ENCODE measurements at regions not wholly inside any gene's neighbourhood (a gene's known extent, or its start where the extent isn't known, plus 50 kb on each side); places are given as distances from the start of the nearest gene placed in this dataset.

GRCh38 chr4:156537286-156537685, 434.3 kb downstream of the PDGFC start:
- Histone ChIP-seq H3K4me2 (no peak overlapping the region), H3K9me2 (ENCODE audit: insufficient read depth) (no peaks in the 10 kb centered on the region), H3K27ac (ENCODE audit: low read depth) (no peak overlapping the region), H3K36me3 (ENCODE audit: insufficient read depth) (no peaks in the 10 kb centered on the region), H3K27me3 (ENCODE audit: insufficient read depth) (no peaks in the 10 kb centered on the region), H4K20me1 (replicated peaks; ENCODE audit: insufficient read depth) (no peaks in the 10 kb centered on the region), H3K79me2 (replicated peaks; ENCODE audit: insufficient read depth) (no peaks in the 10 kb centered on the region), H3K4me3 (no peak overlapping the region), H3F3A (replicated peaks; ENCODE audit: low read depth) (no peaks in the 10 kb centered on the region), H3K4me1 (ENCODE audit: insufficient read depth) (no peaks in the 10 kb centered on the region), H2AFZ (no peak overlapping the region)
- DNase-seq (ENCODE audit: low spot score) (no peak), ATAC-seq (no peak)
- Mint-ChIP-seq H3K4me1 (no peaks in the 10 kb centered on the region), H3K4me3 (no peak overlapping the region), H3K27me3 (ENCODE audit: insufficient read depth, low read depth, poor library complexity) (no peaks in the 10 kb centered on the region), H3K36me3 (ENCODE audit: low read depth) (no peaks in the 10 kb centered on the region), H3K9me3 (no peaks in the 10 kb centered on the region), H3K27ac (no peak overlapping the region)
- TF ChIP-seq ZNF114 (CRISPR knock-in tag; IDR thresholded peaks at IDR 0.05) (no peak), POLR2AphosphoS5 (IDR thresholded peaks at IDR 0.05; ENCODE audit: low read depth) (no peak), NANOG (IDR thresholded peaks at IDR 0.05; ENCODE audit: borderline replicate concordance) (no peak), ZNF331 (CRISPR knock-in tag; IDR thresholded peaks at IDR 0.05; ENCODE audit: low read depth) (no peak)
- TF ChIP-seq, protein P1, sequence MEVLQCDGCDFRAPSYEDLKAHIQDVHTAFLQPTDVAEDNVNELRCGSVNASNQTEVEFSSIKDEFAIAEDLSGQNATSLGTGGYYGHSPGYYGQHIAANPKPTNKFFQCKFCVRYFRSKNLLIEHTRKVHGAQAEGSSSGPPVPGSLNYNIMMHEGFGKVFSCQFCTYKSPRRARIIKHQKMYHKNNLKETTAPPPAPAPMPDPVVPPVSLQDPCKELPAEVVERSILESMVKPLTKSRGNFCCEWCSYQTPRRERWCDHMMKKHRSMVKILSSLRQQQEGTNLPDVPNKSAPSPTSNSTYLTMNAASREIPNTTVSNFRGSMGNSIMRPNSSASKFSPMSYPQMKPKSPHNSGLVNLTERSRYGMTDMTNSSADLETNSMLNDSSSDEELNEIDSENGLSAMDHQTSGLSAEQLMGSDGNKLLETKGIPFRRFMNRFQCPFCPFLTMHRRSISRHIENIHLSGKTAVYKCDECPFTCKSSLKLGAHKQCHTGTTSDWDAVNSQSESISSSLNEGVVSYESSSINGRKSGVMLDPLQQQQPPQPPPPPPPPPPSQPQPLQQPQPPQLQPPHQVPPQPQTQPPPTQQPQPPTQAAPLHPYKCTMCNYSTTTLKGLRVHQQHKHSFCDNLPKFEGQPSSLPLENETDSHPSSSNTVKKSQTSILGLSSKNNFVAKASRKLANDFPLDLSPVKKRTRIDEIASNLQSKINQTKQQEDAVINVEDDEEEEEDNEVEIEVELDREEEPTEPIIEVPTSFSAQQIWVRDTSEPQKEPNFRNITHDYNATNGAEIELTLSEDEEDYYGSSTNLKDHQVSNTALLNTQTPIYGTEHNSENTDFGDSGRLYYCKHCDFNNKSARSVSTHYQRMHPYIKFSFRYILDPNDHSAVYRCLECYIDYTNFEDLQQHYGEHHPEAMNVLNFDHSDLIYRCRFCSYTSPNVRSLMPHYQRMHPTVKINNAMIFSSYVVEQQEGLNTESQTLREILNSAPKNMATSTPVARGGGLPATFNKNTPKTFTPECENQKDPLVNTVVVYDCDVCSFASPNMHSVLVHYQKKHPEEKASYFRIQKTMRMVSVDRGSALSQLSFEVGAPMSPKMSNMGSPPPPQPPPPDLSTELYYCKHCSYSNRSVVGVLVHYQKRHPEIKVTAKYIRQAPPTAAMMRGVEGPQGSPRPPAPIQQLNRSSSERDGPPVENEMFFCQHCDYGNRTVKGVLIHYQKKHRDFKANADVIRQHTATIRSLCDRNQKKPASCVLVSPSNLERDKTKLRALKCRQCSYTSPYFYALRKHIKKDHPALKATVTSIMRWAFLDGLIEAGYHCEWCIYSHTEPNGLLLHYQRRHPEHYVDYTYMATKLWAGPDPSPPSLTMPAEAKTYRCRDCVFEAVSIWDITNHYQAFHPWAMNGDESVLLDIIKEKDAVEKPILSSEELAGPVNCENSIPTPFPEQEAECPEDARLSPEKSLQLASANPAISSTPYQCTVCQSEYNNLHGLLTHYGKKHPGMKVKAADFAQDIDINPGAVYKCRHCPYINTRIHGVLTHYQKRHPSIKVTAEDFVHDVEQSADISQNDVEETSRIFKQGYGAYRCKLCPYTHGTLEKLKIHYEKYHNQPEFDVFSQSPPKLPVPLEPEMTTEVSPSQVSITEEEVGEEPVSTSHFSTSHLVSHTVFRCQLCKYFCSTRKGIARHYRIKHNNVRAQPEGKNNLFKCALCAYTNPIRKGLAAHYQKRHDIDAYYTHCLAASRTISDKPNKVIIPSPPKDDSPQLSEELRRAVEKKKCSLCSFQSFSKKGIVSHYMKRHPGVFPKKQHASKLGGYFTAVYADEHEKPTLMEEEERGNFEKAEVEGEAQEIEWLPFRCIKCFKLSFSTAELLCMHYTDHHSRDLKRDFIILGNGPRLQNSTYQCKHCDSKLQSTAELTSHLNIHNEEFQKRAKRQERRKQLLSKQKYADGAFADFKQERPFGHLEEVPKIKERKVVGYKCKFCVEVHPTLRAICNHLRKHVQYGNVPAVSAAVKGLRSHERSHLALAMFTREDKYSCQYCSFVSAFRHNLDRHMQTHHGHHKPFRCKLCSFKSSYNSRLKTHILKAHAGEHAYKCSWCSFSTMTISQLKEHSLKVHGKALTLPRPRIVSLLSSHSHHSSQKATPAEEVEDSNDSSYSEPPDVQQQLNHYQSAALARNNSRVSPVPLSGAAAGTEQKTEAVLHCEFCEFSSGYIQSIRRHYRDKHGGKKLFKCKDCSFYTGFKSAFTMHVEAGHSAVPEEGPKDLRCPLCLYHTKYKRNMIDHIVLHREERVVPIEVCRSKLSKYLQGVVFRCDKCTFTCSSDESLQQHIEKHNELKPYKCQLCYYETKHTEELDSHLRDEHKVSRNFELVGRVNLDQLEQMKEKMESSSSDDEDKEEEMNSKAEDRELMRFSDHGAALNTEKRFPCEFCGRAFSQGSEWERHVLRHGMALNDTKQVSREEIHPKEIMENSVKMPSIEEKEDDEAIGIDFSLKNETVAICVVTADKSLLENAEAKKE (CRISPR knock-in tag; IDR thresholded peaks at IDR 0.05), result no peak

DNA sequence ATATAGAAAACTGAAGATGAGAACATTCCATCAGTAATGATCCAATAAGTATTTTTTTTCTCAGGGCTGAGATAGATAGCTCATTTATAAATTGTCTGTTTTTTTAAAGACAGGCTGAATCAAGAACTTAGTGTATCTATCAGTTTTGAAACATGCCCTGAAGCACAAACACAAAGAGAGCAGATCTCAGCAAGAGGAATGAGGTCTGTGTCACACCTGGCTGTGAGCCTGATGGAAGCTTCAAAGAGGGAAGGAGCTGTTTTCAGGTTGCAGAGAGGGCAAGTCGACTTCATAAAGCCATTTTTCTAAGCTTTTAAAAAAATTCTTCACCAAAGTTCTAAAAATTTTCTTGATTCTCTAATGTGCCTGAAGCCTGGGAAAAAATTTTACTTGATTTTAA, 434.9 kb downstream of the PDGFC start:
- H2AFZ ChIP-seq, result no peak overlapping the region
- H3K27me3 Mint-ChIP-seq (ENCODE audit: insufficient read depth, low read depth, poor library complexity), result no peaks in the 10 kb centered on the region
- H3K9me2 ChIP-seq (ENCODE audit: insufficient read depth), result no peaks in the 10 kb centered on the region
- no peaks in the 10 kb centered on the region for H3K36me3 Mint-ChIP-seq (ENCODE audit: low read depth)
- no peak overlapping the region for H3K27ac Mint-ChIP-seq
- H3K9me3 Mint-ChIP-seq, result no peaks in the 10 kb centered on the region
- H3K36me3 ChIP-seq (ENCODE audit: insufficient read depth), result no peaks in the 10 kb centered on the region
- no peak overlapping the region for H3K27ac ChIP-seq (ENCODE audit: low read depth)
- no peak overlapping the region for H3K4me2 ChIP-seq
- H3K4me1 ChIP-seq (ENCODE audit: insufficient read depth), result no peaks in the 10 kb centered on the region
- ATAC-seq (no peak), DNase-seq (ENCODE audit: low spot score) (no peak)
- H3K27me3 ChIP-seq (ENCODE audit: insufficient read depth), result no peaks in the 10 kb centered on the region
- H3K4me3 Mint-ChIP-seq, result no peak overlapping the region
- no peaks in the 10 kb centered on the region for H3K79me2 ChIP-seq (replicated peaks; ENCODE audit: insufficient read depth)
- H3K4me3 ChIP-seq, result no peak overlapping the region
- no peaks in the 10 kb centered on the region for H3K4me1 Mint-ChIP-seq
- H4K20me1 ChIP-seq (replicated peaks; ENCODE audit: insufficient read depth), result no peaks in the 10 kb centered on the region
- no peaks in the 10 kb centered on the region for H3F3A ChIP-seq (replicated peaks; ENCODE audit: low read depth)
- TF ChIP-seq, protein P2, sequence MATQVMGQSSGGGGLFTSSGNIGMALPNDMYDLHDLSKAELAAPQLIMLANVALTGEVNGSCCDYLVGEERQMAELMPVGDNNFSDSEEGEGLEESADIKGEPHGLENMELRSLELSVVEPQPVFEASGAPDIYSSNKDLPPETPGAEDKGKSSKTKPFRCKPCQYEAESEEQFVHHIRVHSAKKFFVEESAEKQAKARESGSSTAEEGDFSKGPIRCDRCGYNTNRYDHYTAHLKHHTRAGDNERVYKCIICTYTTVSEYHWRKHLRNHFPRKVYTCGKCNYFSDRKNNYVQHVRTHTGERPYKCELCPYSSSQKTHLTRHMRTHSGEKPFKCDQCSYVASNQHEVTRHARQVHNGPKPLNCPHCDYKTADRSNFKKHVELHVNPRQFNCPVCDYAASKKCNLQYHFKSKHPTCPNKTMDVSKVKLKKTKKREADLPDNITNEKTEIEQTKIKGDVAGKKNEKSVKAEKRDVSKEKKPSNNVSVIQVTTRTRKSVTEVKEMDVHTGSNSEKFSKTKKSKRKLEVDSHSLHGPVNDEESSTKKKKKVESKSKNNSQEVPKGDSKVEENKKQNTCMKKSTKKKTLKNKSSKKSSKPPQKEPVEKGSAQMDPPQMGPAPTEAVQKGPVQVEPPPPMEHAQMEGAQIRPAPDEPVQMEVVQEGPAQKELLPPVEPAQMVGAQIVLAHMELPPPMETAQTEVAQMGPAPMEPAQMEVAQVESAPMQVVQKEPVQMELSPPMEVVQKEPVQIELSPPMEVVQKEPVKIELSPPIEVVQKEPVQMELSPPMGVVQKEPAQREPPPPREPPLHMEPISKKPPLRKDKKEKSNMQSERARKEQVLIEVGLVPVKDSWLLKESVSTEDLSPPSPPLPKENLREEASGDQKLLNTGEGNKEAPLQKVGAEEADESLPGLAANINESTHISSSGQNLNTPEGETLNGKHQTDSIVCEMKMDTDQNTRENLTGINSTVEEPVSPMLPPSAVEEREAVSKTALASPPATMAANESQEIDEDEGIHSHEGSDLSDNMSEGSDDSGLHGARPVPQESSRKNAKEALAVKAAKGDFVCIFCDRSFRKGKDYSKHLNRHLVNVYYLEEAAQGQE (IDR thresholded peaks at IDR 0.05; ENCODE audit: unreplicated experiment), result no peak
- TF ChIP-seq EZH2 (IDR thresholded peaks at IDR 0.05; ENCODE audit: low read depth, unreplicated experiment), result no peak
- no peak for TF ChIP-seq EZH2phosphoT487 (IDR thresholded peaks at IDR 0.05; ENCODE audit: unreplicated experiment)
- TF ChIP-seq POLR2AphosphoS5 (IDR thresholded peaks at IDR 0.05; ENCODE audit: low read depth), result no peak
- no peak for TF ChIP-seq STAT1 (IDR thresholded peaks at IDR 0.05; ENCODE audit: unreplicated experiment)
- TF ChIP-seq JUNB (IDR thresholded peaks at IDR 0.05; ENCODE audit: unreplicated experiment), result no peak
- no peak for TF ChIP-seq NANOG (IDR thresholded peaks at IDR 0.05; ENCODE audit: borderline replicate concordance)

Measured in GM23338 (cell line).